Loucy (cell line): ENCODE measurements at regions not wholly inside any gene's neighbourhood (a gene's known extent, or its start where the extent isn't known, plus 50 kb on each side); places are given as distances from the start of the nearest gene placed in this dataset.

Experiments
- EZH2phosphoT487 ChIP-seq: fragments of 200-600 bp; IDR thresholded peaks from 2 replicates; pipeline ENCODE4 v1.6.1; 2018; ENCODE audit warnings: antibody characterized with exemption, mild to moderate bottlenecking, moderate library complexity, borderline replicate concordance
- TF ChIP-seq, protein P1 (sequence below): fragments of 200-600 bp; sonication (generic); conservative IDR thresholded peaks from 2 replicates; pipeline ENCODE4 v1.5.1; 2014; ENCODE audit warnings: mild to moderate bottlenecking, antibody characterized with exemption, low read length

- TF ChIP-seq, protein P1, sequence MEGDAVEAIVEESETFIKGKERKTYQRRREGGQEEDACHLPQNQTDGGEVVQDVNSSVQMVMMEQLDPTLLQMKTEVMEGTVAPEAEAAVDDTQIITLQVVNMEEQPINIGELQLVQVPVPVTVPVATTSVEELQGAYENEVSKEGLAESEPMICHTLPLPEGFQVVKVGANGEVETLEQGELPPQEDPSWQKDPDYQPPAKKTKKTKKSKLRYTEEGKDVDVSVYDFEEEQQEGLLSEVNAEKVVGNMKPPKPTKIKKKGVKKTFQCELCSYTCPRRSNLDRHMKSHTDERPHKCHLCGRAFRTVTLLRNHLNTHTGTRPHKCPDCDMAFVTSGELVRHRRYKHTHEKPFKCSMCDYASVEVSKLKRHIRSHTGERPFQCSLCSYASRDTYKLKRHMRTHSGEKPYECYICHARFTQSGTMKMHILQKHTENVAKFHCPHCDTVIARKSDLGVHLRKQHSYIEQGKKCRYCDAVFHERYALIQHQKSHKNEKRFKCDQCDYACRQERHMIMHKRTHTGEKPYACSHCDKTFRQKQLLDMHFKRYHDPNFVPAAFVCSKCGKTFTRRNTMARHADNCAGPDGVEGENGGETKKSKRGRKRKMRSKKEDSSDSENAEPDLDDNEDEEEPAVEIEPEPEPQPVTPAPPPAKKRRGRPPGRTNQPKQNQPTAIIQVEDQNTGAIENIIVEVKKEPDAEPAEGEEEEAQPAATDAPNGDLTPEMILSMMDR: no peak
- TF ChIP-seq EZH2phosphoT487: no peak
Observed at GRCh38 chr5:6190838-6191237, 187.5 kb downstream of the MED10 start.
